Neural cell (in vitro differentiated cells): ENCODE measurements at regions not wholly inside any gene's neighbourhood (a gene's known extent, or its start where the extent isn't known, plus 50 kb on each side); places are given as distances from the start of the nearest gene placed in this dataset.
"Not testable (repeated sequence)": the region's sequence is repeated elsewhere in the genome, so short reads cannot be mapped to it uniquely, and the experiment has no call there.

Source experiments
- H2AFZ ChIP-seq: fragments of 200-600, 300-800 bp; sonication (generic), shearing (Covaris generic); 2 replicates; pipeline ENCODE4 v1.6.0; 2014; ENCODE audit warnings: low read depth, mild to moderate bottlenecking, antibody characterized with exemption, low read length, moderate library complexity
- H3F3A ChIP-seq: fragments of 200-600 bp; shearing (Covaris generic); 2 replicates; pipeline ENCODE4 v1.6.1; 2016; ENCODE audit warnings: mild to moderate bottlenecking, moderate library complexity, mixed read lengths, antibody characterized with exemption, low read length; ENCODE audit not compliant: insufficient read depth, poor library complexity, severe bottlenecking
- H3K27ac ChIP-seq: fragments of 200-600, 300-800 bp; sonication (generic), shearing (Covaris generic); 2 replicates; pipeline ENCODE4 v1.5.1; 2014; ENCODE audit warnings: mild to moderate bottlenecking, low read length, moderate library complexity
- H3K27me3 ChIP-seq: fragments of 300-800, 200-600 bp; sonication (generic), shearing (Covaris generic); 2 replicates; pipeline ENCODE4 v1.6.0; 2014; ENCODE audit warnings: mild to moderate bottlenecking, low read depth, low read length, moderate library complexity; ENCODE audit not compliant: insufficient read depth
- H3K36me3 ChIP-seq: fragments of 300-800, 200-600 bp; sonication (generic), shearing (Covaris generic); 2 replicates; pipeline ENCODE4 v1.5.1; 2014; ENCODE audit warnings: mild to moderate bottlenecking, antibody characterized with exemption, low read length, moderate library complexity; ENCODE audit not compliant: insufficient read depth
- H3K4me2 ChIP-seq: fragments of 300-800, 200-600 bp; sonication (generic), shearing (Covaris generic); 2 replicates; pipeline ENCODE4 v1.6.0; 2014; ENCODE audit warnings: mild to moderate bottlenecking, low read length
- H3K4me3 ChIP-seq: fragments of 300-800, 200-600 bp; sonication (generic), shearing (Covaris generic); 2 replicates; pipeline ENCODE4 v1.5.1; 2014; ENCODE audit warnings: mild to moderate bottlenecking, low read length, moderate library complexity
- H3K79me2 ChIP-seq: fragments of 200-600 bp; shearing (Covaris generic); replicated peaks from 2 replicates; pipeline ENCODE4 v1.6.0; 2014; ENCODE audit warnings: mild to moderate bottlenecking, low read length, moderate library complexity; ENCODE audit not compliant: insufficient read depth
- H3K9ac ChIP-seq: fragments of 300-800, 200-600 bp; sonication (generic), shearing (Covaris generic); 2 replicates; pipeline ENCODE4 v1.6.1; 2016; ENCODE audit warnings: mild to moderate bottlenecking, low read length, mixed read lengths
- H3K9me2 ChIP-seq: fragments of 200-600 bp; shearing (Covaris generic); 2 replicates; pipeline ENCODE4 v1.6.1; 2016; ENCODE audit warnings: mild to moderate bottlenecking, low read length, mixed read lengths; ENCODE audit not compliant: insufficient read depth
- H3K9me3 ChIP-seq: fragments of 200-600, 300-800 bp; sonication (generic), shearing (Covaris generic); 2 replicates; pipeline ENCODE4 v1.6.1; 2016; ENCODE audit warnings: mild to moderate bottlenecking, mixed run types, low read length, moderate library complexity, mixed read lengths
- H4K20me1 ChIP-seq: fragments of 200-600 bp; shearing (Covaris generic); 2 replicates; pipeline ENCODE4 v1.6.1; 2016; ENCODE audit warnings: mild to moderate bottlenecking, mixed run types; ENCODE audit not compliant: insufficient read depth
- EP300 ChIP-seq: fragments of 450-650 bp; conservative IDR thresholded peaks from 2 replicates; pipeline ENCODE4 v1.6.1; 2014; ENCODE audit warnings: antibody characterized with exemption, mild to moderate bottlenecking, moderate library complexity; ENCODE audit not compliant: poor library complexity, severe bottlenecking
- EZH2 ChIP-seq: fragments of 200-600, 300-800 bp; shearing (Covaris generic), sonication (generic); IDR thresholded peaks from 2 replicates; pipeline ENCODE4 v1.6.1; 2014; ENCODE audit warnings: antibody characterized with exemption, low read length, borderline replicate concordance, mild to moderate bottlenecking; ENCODE audit not compliant: insufficient read depth, poor library complexity, severe bottlenecking
- MXI1 ChIP-seq: fragments of 450-650 bp; conservative IDR thresholded peaks from 2 replicates; pipeline ENCODE4 v1.6.1; 2014; ENCODE audit warnings: antibody characterized with exemption, mild to moderate bottlenecking; ENCODE audit not compliant: poor library complexity, severe bottlenecking
- POLR2AphosphoS5 ChIP-seq: IDR thresholded peaks from 2 replicates; pipeline ENCODE4 v1.6.1; 2012
- RAD21 ChIP-seq: fragments of 450-650 bp; conservative IDR thresholded peaks from 2 replicates; pipeline ENCODE4 v1.6.1; 2014; ENCODE audit warnings: antibody characterized with exemption, mild to moderate bottlenecking, moderate library complexity
- SMC3 ChIP-seq: fragments of 450-650 bp; conservative IDR thresholded peaks from 2 replicates; pipeline ENCODE4 v1.6.1; 2014; ENCODE audit warnings: antibody characterized with exemption, mild to moderate bottlenecking, moderate library complexity; ENCODE audit not compliant: poor library complexity
- TAF1 ChIP-seq: IDR thresholded peaks from 2 replicates; pipeline ENCODE4 v1.6.1; 2012; ENCODE audit warnings: low read depth
- TF ChIP-seq, protein P1 (sequence below): IDR thresholded peaks from 2 replicates; pipeline ENCODE4 v1.6.1; 2012; ENCODE audit warnings: borderline replicate concordance
- TF ChIP-seq, protein P2 (sequence below): fragments of 450-650 bp; IDR thresholded peaks from 2 replicates; pipeline ENCODE4 v1.5.1; 2014; ENCODE audit warnings: antibody characterized with exemption, mild to moderate bottlenecking, moderate library complexity; ENCODE audit not compliant: poor library complexity, severe bottlenecking

DNA sequence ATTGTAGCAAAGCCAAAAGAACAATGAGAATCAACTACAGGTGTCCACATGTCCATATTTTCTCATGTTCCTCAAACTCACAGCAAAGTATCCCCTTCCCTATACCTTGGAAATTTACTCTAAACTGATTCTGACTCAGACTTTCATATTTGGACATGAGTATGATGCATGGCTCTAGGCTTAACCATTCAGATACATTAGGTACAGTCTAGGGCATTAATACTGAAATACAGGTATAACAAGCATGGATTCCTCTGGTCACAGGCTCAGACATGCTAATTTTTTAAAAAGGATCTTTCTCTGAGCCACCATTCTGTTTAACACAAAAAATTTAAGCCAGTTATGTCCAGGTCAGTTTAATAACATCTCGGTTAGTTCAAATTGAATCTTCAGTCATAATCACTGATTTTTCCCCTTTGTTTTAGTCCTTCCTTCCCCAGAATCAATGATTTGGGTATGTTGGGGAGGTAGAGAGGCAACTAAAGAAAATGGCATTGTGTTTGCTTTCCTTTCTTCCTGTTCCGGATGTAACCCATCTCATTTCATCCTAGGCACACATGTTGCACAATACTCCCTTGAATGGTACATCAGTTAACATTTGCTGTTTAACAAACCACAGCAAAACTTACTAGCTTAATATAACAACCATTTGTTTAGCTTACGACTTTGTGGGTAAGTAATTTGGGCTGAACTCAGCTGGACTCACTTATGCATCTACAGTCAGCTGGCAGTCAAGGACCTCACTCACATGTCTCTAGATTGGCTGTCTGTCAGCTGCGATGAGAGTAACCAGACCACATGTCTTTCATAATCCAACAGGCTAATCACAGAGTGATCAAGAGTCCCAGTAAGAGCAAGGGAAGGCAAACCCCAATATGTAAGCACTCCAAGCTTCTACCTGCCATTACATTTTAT is 75.3 kb upstream of the GRIA3 start:
- Histone ChIP-seq H3K79me2 (no peaks in the 10 kb centered on the region), H3K9me2 (no peaks in the 10 kb centered on the region), H3K4me2 (no peak overlapping the region), H2AFZ (no peak overlapping the region), H4K20me1 (no peaks in the 10 kb centered on the region), H3K9me3 (no peaks in the 10 kb centered on the region), H3K27ac (no peak overlapping the region), H3F3A (no peaks in the 10 kb centered on the region), H3K4me3 (no peak overlapping the region), H3K27me3 (no peaks in the 10 kb centered on the region), H3K36me3 (no peaks in the 10 kb centered on the region), H3K9ac (no peak overlapping the region)
- TF ChIP-seq EP300 (no peak), EZH2 (no peak), RAD21 (no peak), TAF1 (no peak), MXI1 (no peak), POLR2AphosphoS5 (no peak), SMC3 (no peak)
- TF ChIP-seq, protein P1, sequence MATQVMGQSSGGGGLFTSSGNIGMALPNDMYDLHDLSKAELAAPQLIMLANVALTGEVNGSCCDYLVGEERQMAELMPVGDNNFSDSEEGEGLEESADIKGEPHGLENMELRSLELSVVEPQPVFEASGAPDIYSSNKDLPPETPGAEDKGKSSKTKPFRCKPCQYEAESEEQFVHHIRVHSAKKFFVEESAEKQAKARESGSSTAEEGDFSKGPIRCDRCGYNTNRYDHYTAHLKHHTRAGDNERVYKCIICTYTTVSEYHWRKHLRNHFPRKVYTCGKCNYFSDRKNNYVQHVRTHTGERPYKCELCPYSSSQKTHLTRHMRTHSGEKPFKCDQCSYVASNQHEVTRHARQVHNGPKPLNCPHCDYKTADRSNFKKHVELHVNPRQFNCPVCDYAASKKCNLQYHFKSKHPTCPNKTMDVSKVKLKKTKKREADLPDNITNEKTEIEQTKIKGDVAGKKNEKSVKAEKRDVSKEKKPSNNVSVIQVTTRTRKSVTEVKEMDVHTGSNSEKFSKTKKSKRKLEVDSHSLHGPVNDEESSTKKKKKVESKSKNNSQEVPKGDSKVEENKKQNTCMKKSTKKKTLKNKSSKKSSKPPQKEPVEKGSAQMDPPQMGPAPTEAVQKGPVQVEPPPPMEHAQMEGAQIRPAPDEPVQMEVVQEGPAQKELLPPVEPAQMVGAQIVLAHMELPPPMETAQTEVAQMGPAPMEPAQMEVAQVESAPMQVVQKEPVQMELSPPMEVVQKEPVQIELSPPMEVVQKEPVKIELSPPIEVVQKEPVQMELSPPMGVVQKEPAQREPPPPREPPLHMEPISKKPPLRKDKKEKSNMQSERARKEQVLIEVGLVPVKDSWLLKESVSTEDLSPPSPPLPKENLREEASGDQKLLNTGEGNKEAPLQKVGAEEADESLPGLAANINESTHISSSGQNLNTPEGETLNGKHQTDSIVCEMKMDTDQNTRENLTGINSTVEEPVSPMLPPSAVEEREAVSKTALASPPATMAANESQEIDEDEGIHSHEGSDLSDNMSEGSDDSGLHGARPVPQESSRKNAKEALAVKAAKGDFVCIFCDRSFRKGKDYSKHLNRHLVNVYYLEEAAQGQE = no peak
- TF ChIP-seq, protein P2, sequence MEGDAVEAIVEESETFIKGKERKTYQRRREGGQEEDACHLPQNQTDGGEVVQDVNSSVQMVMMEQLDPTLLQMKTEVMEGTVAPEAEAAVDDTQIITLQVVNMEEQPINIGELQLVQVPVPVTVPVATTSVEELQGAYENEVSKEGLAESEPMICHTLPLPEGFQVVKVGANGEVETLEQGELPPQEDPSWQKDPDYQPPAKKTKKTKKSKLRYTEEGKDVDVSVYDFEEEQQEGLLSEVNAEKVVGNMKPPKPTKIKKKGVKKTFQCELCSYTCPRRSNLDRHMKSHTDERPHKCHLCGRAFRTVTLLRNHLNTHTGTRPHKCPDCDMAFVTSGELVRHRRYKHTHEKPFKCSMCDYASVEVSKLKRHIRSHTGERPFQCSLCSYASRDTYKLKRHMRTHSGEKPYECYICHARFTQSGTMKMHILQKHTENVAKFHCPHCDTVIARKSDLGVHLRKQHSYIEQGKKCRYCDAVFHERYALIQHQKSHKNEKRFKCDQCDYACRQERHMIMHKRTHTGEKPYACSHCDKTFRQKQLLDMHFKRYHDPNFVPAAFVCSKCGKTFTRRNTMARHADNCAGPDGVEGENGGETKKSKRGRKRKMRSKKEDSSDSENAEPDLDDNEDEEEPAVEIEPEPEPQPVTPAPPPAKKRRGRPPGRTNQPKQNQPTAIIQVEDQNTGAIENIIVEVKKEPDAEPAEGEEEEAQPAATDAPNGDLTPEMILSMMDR = no peak

GRCh38 chrX:123121241-123121640 is 62.8 kb upstream of the GRIA3 start:
- H3K4me2 ChIP-seq = no peak overlapping the region
- TF ChIP-seq POLR2AphosphoS5 = no peak
- TF ChIP-seq SMC3 = no peak
- TF ChIP-seq TAF1 = no peak
- TF ChIP-seq, protein P1 = no peak
- no peak for TF ChIP-seq EP300
- TF ChIP-seq, protein P2 = no peak
- no peak for TF ChIP-seq RAD21
- no peak for TF ChIP-seq MXI1
- TF ChIP-seq EZH2 = no peak
- no peaks in the 10 kb centered on the region for H3F3A ChIP-seq

GRCh38 chrX:123129805-123130204 is 54.3 kb upstream of the GRIA3 start:
- H4K20me1 ChIP-seq, H3K27me3 ChIP-seq, H3K9me3 ChIP-seq, H3K27ac ChIP-seq, H3K9me2 ChIP-seq, H3K4me3 ChIP-seq, H3K4me2 ChIP-seq, H3F3A ChIP-seq, H2AFZ ChIP-seq, H3K79me2 ChIP-seq, H3K36me3 ChIP-seq, H3K9ac ChIP-seq: not testable (repeated sequence)

More at GRCh38 chrX:123121241-123121640, 62.8 kb upstream of the GRIA3 start:
- no peaks in the 10 kb centered on the region for H4K20me1 ChIP-seq
- H3K79me2 ChIP-seq = no peaks in the 10 kb centered on the region
- H3K9ac ChIP-seq = no peak overlapping the region
- no peaks in the 10 kb centered on the region for H3K36me3 ChIP-seq
- no peaks in the 10 kb centered on the region for H3K9me3 ChIP-seq
- no peaks in the 10 kb centered on the region for H3K9me2 ChIP-seq
- H2AFZ ChIP-seq = no peak overlapping the region
- no peak overlapping the region for H3K4me3 ChIP-seq
- H3K27ac ChIP-seq = no peak overlapping the region
- H3K27me3 ChIP-seq = no peaks in the 10 kb centered on the region
